HG03558 (cell line): ENCODE measurements at regions not wholly inside any gene's neighbourhood (a gene's known extent, or its start where the extent isn't known, plus 50 kb on each side); places are given as distances from the start of the nearest gene placed in this dataset.

Experiments used
- ATAC-seq: cut with Tn5 transposase; IDR thresholded peaks from one replicate; pipeline ENCODE4 v1.9.1; 2021; ENCODE audit warnings: moderate number of reproducible peaks; ENCODE audit not compliant: unreplicated experiment; ENCODE audit errors: extremely low read depth

DNA sequence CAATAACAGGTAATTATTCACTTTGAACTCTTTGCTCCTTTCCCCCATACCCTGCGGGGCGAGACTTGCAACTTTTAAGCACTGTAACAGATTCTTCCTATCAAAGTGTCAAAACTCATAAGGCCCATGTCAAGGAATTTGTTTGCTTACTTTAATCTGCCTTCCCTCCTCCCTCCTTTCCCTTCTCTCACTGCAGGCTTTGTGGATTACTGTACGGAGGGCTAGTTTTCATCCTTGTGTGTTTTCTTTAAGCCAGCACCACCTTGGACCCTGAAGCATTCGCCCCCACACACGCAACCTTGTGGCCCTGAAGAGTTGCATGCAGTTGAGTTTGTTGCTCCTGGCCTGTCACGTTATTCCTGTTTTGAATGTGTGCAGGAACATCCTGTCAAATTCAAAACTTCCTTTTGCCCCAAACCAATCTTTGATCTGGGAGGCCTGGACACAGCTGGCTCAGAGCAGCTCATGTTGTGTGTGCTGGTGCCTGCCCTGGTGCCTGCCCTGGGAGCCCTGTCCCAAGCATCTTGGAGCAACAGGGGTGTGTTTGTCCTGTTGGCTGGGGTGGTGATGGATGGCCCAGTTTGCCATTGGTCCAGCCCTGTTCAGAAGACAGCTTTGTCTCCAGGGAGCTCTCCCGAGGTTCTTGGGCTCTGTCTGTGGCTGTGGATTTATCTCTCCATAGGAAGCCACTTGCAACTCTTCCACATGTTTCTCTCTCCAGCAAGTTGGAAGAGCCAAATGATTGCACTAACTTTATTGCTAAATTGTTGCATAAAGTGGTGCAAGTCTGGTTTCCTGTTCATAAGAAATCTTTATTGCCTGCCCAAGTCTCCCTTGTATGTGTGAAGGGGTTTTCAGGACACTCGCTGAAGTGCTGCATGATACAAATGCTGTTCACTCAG lies 199.6 kb downstream of the VAPA start:
- no peak for ATAC-seq

DNA sequence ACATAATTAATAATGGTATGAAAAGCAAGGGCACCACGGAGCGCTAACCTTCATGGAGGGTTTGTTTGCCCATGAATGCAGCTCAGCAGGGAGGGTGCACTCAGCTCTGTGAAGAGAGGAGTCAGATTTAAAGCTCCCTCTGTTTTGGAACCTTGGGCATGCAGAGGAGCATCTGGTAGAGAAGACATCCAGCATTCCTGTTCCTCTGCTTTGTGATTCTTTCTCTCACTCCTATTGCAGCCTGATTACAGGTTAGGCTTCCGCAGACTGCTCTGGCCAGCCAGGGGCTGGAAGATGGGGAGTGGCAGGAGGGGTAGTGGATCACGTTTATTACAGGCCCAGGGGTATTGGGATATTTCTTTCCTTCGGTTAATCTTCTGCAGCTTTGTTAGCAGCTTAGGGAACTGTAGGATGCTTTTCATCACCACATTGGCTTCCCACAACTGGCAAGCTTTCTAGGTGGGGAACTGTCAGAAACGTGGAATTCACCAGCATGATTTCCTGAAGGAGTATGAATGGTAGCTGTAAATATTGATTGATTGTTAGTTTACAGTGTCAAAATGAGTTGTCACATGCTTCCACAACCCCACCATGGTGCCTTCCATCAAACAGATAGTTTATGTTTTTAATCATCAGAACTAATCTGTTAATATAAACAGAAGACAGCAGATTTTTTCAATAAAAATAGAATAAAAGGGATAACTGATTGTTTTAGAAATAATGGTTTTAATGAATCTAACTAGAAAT lies 201.1 kb downstream of the VAPA start:
- ATAC-seq: no peak

DNA sequence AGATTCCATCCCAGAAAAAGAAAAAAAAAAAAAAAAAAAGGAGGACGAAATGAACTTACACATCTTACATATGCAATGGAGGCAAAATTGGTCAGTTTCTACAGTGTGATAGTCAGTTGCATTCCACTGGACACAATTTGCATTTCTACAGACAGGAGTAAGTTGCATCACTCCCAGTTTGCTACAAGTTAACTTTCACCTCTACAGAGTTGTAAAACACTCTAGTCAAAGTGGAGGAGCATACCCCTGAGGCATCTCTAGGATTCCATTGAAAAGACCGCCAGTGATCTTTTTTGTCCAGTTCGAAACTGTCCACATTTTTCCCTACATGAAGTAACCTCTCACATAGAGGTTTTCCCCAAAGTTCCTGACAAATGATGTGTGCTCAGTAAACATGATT lies 202.8 kb downstream of the VAPA start:
- no peak for ATAC-seq

DNA sequence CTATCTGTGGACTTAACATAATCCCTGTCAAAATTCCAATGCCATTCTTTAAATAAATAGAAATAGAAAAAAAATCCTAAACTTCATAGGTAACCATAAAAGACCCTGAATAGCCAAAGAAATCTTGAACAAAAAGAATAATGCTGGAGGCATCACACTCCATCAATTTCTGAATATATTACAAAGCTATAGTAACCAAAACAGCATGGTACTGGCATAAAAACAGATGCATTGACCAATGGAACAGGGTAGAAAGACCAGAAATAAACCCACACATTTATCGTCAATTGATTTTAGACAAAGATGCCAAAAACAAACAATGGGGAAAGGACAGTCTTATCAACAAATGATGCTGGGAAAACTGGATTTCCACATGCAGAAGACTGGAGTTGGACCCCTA lies 205.7 kb downstream of the VAPA start:
- ATAC-seq: no peak

- ATAC-seq: no peak
Observed at GRCh38 chr18:10119991-10120390, 206.2 kb downstream of the VAPA start.

- no peak for ATAC-seq
Observed at GRCh38 chr18:10120622-10121021, 206.8 kb downstream of the VAPA start.

DNA sequence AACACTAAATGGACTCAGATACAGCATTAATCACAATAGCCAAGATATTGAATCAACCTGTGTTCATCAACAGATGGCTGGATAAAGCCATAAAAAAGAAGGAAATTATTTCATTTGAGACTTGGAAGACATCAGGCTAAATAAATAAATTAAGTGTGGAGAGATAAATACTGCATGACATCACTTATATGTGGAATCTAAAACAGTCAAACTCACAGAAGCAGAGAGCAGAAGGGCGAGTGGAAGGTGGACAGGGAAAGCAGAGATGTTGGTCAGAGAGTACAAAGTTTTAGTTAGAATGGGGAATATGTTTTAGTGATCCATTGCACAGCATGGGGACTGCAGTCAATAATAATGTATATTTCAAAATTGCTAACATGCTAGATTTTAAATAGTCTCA lies 207.2 kb downstream of the VAPA start:
- no peak for ATAC-seq

GRCh38 chr18:10121786-10122515 lies 208.1 kb downstream of the VAPA start:
- no peak for ATAC-seq

- no peak for ATAC-seq
Observed at GRCh38 chr18:10122988-10123950, 209.5 kb downstream of the VAPA start.

- no peak for ATAC-seq
Observed at GRCh38 chr18:10124071-10124470, 210.3 kb downstream of the VAPA start.

DNA sequence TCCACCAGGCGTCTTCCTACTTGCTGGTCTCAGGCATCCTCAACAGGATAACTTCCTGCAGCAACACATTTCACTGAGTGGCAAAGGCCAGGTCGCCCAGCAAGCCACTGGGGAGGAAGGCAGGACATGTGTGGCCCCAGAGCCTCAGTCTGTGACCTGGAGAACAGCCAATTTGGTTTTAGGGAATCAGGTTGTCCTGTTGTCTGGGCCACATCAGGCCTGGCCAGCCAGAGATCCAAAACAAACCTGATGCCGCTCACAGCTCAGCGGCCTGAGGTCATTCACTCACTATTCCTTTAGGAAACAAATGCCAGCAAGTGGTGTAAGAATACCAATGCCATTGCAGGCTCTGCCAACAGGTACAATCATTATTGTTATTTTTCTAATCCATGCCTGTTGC lies 210.7 kb downstream of the VAPA start:
- ATAC-seq: no peak

- no peak for ATAC-seq
Observed at GRCh38 chr18:10124967-10125366, 211.2 kb downstream of the VAPA start.

GRCh38 chr18:10127729-10128128 lies 213.9 kb downstream of the VAPA start:
- no peak for ATAC-seq

DNA sequence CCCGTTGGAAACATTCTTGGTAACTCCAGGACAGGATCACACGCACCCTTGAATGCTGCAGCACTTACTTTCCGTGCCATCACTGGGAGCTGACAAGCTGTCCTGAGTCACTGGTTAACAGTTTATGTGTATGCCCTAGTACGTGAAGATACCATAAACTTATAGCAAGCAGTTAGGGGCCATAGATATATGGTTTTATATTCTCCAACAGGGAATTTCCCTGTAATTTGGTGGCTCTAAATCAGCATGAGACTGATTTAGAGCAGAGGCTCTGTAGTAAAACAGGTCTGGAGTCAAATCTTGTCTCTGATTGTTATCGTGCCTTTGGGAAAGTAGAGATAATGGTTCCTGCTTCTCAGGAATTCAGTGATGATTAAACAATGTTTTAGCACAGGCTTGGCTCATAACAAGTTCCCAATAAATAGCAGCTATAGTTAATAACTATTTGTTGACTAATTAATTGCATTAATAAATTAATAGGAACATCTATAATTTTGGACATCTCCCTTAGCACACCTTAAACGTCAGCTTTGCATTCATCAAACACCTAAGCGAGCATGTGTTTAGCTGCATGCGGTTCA lies 215.2 kb downstream of the VAPA start:
- no peak for ATAC-seq

DNA sequence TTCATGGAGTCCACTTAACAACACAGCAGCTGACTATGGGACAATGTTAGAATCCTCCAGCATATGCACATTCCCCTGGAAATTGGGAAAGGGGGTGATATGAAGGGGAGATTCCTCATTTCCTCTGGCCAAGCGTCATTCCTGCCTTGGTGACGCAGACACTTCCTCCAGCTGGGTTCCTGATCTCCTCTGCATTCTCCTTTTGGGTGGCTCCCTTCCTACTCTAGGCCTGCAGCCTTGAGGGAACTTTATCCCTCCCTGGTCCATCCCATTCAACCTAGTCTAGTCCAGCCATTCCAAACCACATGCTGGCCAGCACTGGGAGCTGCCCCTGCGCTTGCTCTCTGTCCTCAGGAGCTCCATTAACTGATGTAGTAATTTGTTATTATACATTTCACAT lies 216.8 kb downstream of the VAPA start:
- ATAC-seq: no peak

GRCh38 chr18:10131081-10131459 lies 217.3 kb downstream of the VAPA start:
- ATAC-seq: no peak

- no peak for ATAC-seq
Observed at GRCh38 chr18:10131460-10132395, 217.9 kb downstream of the VAPA start.

- no peak for ATAC-seq
Observed at GRCh38 chr18:10133516-10133915, 219.7 kb downstream of the VAPA start.
